GM12892 (cell line): ENCODE measurements at regions not wholly inside any gene's neighbourhood (a gene's known extent, or its start where the extent isn't known, plus 50 kb on each side); places are given as distances from the start of the nearest gene placed in this dataset.

Experiments used
- POLR2A ChIP-seq: IDR thresholded peaks from 2 replicates; pipeline ENCODE4 v1.6.1; 2011; ENCODE audit warnings: low read depth, low read length, control low read depth
- POLR2AphosphoS5 ChIP-seq: IDR thresholded peaks from 2 replicates; pipeline ENCODE4 v1.6.1; 2011; ENCODE audit warnings: low read depth, low read length, control low read depth
- TAF1 ChIP-seq: IDR thresholded peaks from 2 replicates; pipeline ENCODE4 v1.6.1; 2011; ENCODE audit warnings: low read depth, mild to moderate bottlenecking, control low read depth, low read length, borderline replicate concordance

DNA sequence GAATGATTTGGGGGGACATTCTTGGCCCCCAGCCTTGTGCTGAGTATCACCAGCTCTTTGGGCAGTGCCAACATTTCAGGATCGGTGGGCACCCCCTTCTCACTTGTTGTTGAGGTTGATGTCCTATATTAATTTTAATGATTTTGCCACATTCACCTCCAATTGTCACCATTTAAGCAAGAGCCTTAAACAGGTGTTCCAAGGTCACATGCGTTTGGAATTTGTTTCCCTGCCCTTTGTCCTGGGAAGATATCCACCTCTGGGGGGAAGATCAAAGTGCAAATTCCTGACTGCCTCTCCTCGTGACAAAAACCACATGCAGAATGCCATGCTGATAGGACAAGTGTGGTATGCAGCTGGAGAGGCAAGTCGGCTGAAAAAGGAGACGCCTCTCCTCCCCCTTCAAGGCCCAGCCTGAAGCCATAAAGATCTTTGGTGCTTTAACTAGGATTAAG is 72.5 kb upstream of the ID2 start:
- TF ChIP-seq POLR2AphosphoS5 (no peak), POLR2A (no peak), TAF1 (no peak)
